ENCODE measurements at regions not wholly inside any gene's neighbourhood (a gene's known extent, or its start where the extent isn't known, plus 50 kb on each side); places are given as distances from the start of the nearest gene placed in this dataset.

DNA sequence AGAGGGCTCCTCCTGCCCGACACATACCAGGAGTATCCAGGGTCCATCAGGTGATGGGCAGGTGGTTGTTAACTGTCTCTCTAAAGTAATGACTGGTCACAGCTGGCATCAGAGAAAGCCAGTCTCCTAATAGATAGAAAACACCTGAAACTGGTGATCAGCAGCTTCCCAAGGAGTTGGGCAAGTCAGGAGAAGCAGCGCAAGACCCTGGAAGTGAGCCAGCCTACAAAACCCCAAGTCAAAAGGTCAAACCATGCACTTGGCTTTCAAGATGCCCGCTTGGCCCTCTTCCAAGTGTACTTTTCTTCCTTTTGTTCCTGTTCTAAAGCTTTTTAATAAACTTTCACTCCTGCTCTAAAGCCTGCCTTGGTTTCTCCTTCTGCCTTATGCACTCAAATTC lies 815.2 kb downstream of the DCDC2C start:
- DNase-seq = no peak

DNA sequence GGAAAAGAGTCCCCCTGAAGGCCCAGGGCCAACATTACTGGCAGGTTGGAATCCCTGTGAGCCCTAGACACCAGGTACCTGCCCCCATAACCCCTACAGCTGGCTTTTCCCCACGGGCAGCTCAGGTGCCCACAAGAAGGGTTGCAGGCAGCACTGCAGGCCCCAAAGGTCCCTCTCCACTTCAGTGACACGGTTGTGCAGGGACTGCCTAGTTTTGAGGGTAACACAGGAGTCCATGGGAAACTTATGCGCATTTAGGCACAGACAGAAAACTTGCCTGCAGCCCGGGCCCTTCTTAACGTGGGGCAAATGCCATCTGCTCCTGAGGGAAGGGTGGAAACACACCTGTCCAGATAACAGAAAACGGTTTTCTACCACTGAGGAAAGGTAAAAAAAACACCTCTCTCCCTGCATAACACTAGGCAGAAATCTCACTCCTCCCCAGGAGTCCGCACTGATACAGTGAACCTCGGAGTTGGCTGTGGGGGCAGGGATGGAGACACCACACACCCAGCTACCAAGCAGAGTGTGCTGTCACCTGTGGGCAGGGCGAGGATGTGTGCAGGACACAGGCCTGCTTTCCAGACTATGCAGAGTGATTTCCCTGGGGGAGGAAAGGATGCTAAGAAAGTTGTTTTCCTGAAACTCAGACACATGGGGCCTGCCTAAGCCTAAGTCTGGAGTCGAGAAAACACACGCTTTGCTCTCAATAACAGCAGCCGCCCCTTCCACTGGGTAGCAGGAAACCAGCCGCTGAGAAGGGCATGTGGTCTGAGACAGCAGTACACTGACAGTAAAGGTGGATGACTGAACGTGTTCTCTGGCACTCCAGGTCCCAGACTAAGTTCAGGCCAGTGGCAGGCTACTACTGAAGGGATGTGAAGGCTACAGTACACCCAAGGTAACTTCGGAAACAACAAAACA lies 819.4 kb downstream of the DCDC2C start:
- DNase-seq = no peak

DNA sequence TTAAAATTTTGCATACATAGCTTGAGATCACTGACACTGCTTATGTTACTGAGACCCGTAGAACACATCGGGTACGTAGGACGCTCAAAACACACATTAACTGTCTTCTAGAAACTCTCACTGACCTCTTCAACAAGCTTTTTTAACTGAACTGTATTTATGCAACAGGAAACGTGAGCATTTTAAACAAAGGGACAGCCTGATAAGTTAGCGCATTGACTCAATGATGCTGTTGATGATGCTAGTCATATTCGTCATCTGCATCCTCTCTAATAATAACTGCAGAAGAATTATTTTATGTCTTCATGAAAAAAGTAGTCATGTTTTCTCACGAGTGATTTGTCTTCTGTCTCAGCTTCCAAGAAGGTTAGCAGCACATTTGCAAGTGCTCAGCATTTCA lies 824.0 kb downstream of the DCDC2C start:
- DNase-seq = no peak

DNA sequence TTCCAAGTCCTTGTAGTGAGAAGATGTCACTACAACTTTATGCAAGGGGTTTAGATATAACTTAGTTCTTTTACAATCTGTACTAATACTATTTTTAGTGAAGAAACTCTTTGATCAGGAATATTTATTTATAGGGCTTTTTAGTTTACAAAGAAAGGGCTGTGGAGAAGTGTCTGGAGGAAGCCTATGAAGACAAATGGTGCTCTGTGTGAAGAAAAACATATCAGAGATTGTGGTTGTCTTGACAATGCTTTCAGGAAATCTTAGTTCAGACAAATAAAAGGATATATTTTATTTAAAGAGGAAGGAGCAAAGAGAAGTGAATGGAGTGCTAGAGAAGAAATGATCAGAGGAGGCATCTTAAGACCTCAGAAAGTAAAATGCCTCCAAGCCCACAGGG lies 824.9 kb downstream of the DCDC2C start:
- DNase-seq = no peak

GRCh38 chr2:4528773-4529172 lies 825.4 kb downstream of the DCDC2C start:
- DNase-seq = no peak

DNA sequence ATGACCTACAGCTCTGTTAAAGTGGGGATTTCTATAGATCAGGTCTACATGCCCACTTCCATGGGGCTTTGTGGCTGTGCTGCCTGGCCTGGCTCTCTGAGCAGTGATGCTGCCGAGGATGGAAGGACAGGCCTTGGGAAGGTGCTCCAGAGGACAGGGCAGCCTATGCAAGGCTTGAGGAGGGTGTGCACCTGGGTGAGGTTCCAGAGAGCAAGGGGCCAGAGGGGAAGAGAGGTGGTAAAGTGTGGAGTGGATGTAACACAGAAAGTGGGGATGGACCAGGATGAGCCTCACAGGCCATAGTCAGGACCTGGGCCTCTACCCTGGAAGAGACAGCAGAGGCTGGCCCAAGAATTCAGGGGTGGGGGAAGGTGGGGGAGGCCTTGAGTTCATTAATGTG lies 826.4 kb downstream of the DCDC2C start:
- DNase-seq = no peak

DNA sequence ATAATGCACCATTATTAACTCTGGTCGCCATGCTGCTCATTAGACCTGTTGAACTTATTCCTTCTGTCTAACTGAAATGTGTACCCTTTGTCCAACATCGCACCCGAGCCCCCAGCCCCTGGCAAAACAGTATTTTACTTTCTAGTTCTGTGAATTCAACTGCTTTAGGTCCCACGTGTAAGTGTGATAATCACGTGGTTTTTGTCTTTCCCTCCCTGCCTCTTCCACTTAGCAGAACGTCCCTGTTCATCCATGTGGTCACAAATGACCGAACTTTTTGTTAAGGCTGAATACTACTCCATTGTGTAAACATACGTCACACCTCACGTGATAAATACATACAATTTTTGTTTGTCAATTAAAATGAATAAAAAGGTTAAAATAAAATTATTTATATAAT lies 826.9 kb downstream of the DCDC2C start:
- no peak for DNase-seq

GRCh38 chr2:4533806-4534205 lies 830.4 kb downstream of the DCDC2C start:
- DNase-seq = no peak

DNA sequence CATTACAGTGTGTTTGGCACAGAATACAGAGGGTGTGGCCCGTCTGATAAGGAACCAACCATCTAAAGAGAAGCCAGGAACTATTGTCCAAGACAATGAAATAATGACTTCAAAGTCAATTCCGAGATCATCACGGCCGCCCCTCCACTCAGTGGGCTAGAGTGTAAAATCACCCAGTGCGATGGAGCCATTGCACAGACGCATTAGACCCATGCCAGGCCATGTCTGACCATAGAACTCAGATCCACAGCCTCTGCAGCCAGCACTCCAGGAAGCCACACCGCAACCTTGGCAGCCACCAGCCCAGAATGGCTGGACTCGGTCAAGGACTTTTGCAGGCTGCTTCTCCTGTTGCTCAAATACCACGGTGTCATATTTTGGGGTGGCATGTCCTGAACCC lies 835.7 kb downstream of the DCDC2C start:
- DNase-seq = no peak

- DNase-seq = no peak
These were observed 846.4 kb downstream of the DCDC2C start for GRCh38 chr2:4549666-4550210.

DNA sequence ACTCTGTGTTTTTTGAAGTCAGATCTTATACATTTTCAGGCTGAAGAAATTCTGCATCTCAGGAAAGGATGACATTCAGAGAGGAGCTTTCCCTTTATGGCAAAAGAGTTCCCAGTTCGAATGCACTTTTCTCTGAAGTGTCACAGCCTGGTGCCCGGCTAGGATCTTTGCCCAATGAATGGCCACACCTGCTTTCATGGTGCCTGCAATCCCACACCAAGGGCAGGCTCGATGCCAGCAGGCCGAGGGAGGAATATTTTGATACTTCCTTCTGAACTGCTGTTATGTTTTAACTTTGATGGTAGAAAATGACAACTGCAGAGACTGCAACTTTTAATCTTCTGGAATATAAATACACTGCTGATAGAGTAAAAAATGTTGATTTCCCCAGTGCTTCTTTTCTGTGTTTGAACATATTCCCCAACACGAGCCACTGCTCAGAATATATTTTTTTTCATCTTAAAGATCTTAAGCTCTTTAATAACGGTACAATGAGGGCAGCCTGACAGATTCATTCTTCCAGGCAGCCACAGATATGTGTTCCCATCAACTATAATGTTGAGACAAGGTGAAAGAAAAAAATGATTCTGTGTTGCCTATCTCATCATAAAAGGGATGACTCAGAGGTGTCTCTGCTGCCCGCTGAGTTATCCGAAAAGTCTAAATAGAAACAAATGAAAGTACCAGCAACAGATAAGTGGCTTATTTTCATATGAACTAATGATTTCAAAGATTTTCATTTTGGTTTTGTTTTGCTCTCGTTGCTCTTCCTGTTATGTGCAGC lies 848.5 kb downstream of the DCDC2C start:
- no peak for DNase-seq

DNA sequence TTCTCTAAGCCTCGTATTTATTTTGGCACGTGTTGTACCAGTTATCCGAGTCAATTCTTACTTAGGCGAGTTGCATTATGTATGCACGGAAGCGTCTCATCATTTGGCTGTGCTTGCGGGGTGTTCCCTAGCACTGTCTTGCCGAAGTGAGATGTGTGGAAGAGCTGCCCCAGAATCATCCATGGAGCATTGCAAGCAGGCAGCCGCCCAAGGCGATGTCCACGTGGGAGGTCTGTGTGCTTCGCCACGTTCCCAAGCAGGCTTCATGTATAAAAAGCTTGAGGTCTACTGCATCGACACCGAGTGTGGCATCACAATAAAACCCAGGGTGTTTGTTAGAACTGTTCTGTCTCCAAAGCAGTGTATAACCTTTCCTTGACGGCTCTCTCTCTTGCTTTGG lies 849.9 kb downstream of the DCDC2C start:
- no peak for DNase-seq

GRCh38 chr2:4556135-4556896 lies 852.9 kb downstream of the DCDC2C start:
- no peak for DNase-seq

DNA sequence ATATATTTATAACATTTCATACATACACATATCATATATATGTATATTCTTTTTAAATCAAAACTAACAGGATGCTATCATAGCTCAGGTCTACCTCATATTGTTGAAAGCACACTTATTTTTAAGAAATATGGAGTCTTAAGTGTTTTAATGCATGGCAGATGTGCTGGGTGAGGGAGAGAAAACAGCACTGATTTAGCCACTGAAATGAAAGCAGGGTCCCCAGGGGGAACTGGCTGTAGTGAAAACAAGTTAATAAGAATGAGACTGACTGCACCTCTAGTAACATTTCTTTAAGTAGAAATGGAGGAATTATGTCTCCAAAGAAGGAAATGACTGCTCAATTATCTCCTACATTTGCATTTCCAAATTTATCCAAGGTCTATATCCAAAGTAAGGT lies 857.8 kb downstream of the DCDC2C start:
- no peak for DNase-seq

DNA sequence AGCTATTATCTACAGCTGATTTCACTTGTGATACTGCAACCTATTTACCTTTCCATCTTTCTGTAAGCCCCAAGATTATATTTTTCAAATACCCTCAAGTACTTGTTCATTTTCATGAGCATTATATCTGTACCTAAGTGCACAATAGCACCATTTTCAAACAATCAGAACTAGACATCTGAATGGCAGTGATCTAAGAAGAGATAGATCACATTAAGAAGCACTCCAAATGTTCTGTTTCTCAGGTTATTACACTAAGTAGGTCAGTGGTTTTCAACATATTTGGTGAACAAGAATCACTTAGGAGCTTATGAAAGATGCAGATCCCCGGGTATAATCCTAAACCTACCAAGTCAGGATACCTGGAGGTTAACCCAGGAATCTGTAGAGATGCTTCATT lies 872.7 kb downstream of the DCDC2C start:
- DNase-seq = no peak

DNA sequence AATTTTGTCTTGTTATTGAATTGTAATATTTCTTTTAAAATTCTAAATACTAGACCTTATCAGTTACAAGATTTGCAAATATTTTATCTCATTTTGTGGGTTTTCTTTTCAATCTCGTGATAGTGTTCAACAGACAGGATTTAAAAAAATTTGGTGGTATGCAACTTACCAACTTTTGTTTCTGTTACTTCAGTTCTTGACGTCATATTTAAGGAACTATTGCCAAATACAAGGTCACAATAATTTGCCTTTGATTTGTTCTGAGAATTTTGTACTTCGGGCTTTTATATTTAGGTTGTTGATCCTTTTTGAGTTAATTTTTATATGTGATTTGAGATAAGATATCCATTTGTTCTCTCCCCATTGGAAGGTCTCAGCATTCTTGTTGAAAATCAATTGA lies 876.6 kb downstream of the DCDC2C start:
- no peak for DNase-seq

GRCh38 chr2:4585057-4585635 lies 881.8 kb downstream of the DCDC2C start:
- no peak for DNase-seq

GRCh38 chr2:4588606-4589005 lies 885.2 kb downstream of the DCDC2C start:
- DNase-seq = no peak

DNA sequence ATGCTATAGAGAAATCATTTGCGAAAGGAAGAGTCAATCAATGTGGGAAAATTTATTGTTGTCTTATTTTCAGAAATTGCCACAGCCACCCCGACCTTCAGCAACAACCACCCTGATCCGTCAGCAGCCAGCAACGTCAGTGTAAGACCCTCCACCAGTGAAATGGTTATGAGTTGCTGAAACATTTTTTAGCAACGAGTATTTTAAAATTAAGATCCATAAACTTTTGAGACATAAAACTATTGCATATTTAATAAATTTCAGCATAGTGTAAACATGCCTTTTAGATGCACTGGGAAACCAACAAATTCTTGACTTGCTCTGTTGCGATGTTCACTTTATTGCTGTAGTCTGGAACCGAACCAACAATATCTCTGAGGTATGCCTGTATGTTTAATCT lies 887.9 kb downstream of the DCDC2C start:
- no peak for DNase-seq

GRCh38 chr2:4597400-4597799 lies 894.0 kb downstream of the DCDC2C start:
- no peak for DNase-seq

- no peak for DNase-seq
These were observed 901.4 kb downstream of the DCDC2C start for GRCh38 chr2:4604767-4605166.

DNA sequence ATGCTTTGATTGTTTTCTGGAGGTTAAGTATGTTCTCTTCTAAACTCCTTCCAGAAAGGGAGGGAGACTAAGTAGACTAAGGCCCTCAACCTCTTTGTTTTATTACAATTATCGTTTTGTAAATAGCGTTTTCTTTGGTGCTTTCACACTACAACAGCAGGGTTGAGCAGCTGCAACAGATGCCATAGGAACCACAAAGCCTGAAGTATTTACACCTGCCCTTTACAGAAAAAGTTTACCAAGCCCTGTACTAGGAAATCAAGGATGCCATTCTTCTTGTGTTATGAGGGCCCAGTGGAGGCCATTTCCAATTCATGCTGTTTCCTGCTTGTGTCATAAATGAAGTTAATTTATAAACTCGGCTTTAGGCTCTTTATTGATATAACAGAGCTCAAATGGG lies 914.8 kb downstream of the DCDC2C start:
- no peak for DNase-seq
